HG03378 (cell line): ENCODE measurements at regions not wholly inside any gene's neighbourhood (a gene's known extent, or its start where the extent isn't known, plus 50 kb on each side); places are given as distances from the start of the nearest gene placed in this dataset.
A peak's percentile ranks its signal among the peaks of the same experiment; 100 is the strongest.

Experiments
- ATAC-seq: cut with Tn5 transposase; IDR thresholded peaks from one replicate; pipeline ENCODE4 v1.9.1; 2021; ENCODE audit warnings: mild to moderate bottlenecking, moderate library complexity; ENCODE audit not compliant: unreplicated experiment

- ATAC-seq: no peak
Observed at GRCh38 chr13:103866048-103866447, 799.8 kb upstream of the SLC10A2 start.

GRCh38 chr13:103862525-103862924, 796.3 kb upstream of the SLC10A2 start:
- ATAC-seq: no peak

GRCh38 chr13:103859952-103860351, 793.7 kb upstream of the SLC10A2 start:
- peak; percentile 57 for ATAC-seq

GRCh38 chr13:103852036-103852435, 785.8 kb upstream of the SLC10A2 start:
- no peak for ATAC-seq

GRCh38 chr13:103844471-103844870, 778.3 kb upstream of the SLC10A2 start:
- ATAC-seq: no peak

- ATAC-seq: no peak
Observed at GRCh38 chr13:103839460-103839859, 773.2 kb upstream of the SLC10A2 start.

GRCh38 chr13:103835052-103835451, 768.8 kb upstream of the SLC10A2 start:
- no peak for ATAC-seq

GRCh38 chr13:103833294-103833852, 767.2 kb upstream of the SLC10A2 start:
- ATAC-seq: no peak

GRCh38 chr13:103815619-103816018, 749.4 kb upstream of the SLC10A2 start:
- no peak for ATAC-seq

- ATAC-seq: no peak
Observed at GRCh38 chr13:103812971-103813370, 746.8 kb upstream of the SLC10A2 start.

- no peak for ATAC-seq
Observed at GRCh38 chr13:103812558-103812957, 746.3 kb upstream of the SLC10A2 start.

GRCh38 chr13:103810026-103810425, 743.8 kb upstream of the SLC10A2 start:
- no peak for ATAC-seq

GRCh38 chr13:103805771-103806170, 739.6 kb upstream of the SLC10A2 start:
- no peak for ATAC-seq

GRCh38 chr13:103803349-103803748, 737.1 kb upstream of the SLC10A2 start:
- no peak for ATAC-seq

- ATAC-seq: no peak
Observed at GRCh38 chr13:103799028-103799427, 732.8 kb upstream of the SLC10A2 start.

- ATAC-seq: no peak
Observed at GRCh38 chr13:103795892-103796478, 729.8 kb upstream of the SLC10A2 start.

GRCh38 chr13:103794526-103794925, 728.3 kb upstream of the SLC10A2 start:
- no peak for ATAC-seq

- ATAC-seq: no peak
Observed at GRCh38 chr13:103788061-103788652, 721.9 kb upstream of the SLC10A2 start.

- no peak for ATAC-seq
Observed at GRCh38 chr13:103772576-103772975, 706.4 kb upstream of the SLC10A2 start.

GRCh38 chr13:103762523-103762922, 696.3 kb upstream of the SLC10A2 start:
- ATAC-seq: no peak

- ATAC-seq: no peak
Observed at GRCh38 chr13:103759361-103759760, 693.1 kb upstream of the SLC10A2 start.

- no peak for ATAC-seq
Observed at GRCh38 chr13:103758222-103758621, 692.0 kb upstream of the SLC10A2 start.

- ATAC-seq: no peak
Observed at GRCh38 chr13:103757361-103757760, 691.1 kb upstream of the SLC10A2 start.
